22Rv1 (cell line): ENCODE measurements at regions not wholly inside any gene's neighbourhood (a gene's known extent, or its start where the extent isn't known, plus 50 kb on each side); places are given as distances from the start of the nearest gene placed in this dataset.

Source experiments
- CTCF ChIP-seq: fragments of 450-650 bp; IDR thresholded peaks from 2 replicates; pipeline ENCODE4 v1.5.1; 2017; ENCODE audit warnings: mild to moderate bottlenecking
- ZFX ChIP-seq: fragments of 450-650 bp; IDR thresholded peaks from 2 replicates; pipeline ENCODE4 v1.6.1; 2017; ENCODE audit warnings: antibody characterized with exemption, borderline replicate concordance

- no peak for TF ChIP-seq CTCF
- no peak for TF ChIP-seq ZFX
Measured at GRCh38 chr3:176328198-176328597, 869.1 kb downstream of the TBL1XR1 start.
